NCI-H146 (cell line): ENCODE measurements at regions not wholly inside any gene's neighbourhood (a gene's known extent, or its start where the extent isn't known, plus 50 kb on each side); places are given as distances from the start of the nearest gene placed in this dataset.

Experiments
- DNase-seq: peaks from one replicate; lab custom pipeline; 2025; lab: John Stamatoyannopoulos, UW

- peak; percentile 9 for DNase-seq
Observed at GRCh38 chrX:39952989-39953388, 144.8 kb downstream of the BCOR start.

- DNase-seq: peak; percentile 77
Observed at GRCh38 chrX:39953879-39954278, 143.9 kb downstream of the BCOR start.

GRCh38 chrX:39954851-39955250 is 142.9 kb downstream of the BCOR start:
- no peak for DNase-seq

GRCh38 chrX:39955625-39956024 is 142.1 kb downstream of the BCOR start:
- peak; percentile 2 for DNase-seq

- no peak for DNase-seq
Observed at GRCh38 chrX:39956803-39957394, 140.9 kb downstream of the BCOR start.

- DNase-seq: no peak
Observed at GRCh38 chrX:39957816-39958566, 139.8 kb downstream of the BCOR start.

GRCh38 chrX:39958850-39959249 is 138.9 kb downstream of the BCOR start:
- no peak for DNase-seq

GRCh38 chrX:39960219-39960618 is 137.5 kb downstream of the BCOR start:
- DNase-seq: no peak

- DNase-seq: no peak
Observed at GRCh38 chrX:39961441-39961840, 136.3 kb downstream of the BCOR start.

- no peak for DNase-seq
Observed at GRCh38 chrX:39965051-39965573, 132.6 kb downstream of the BCOR start.

- no peak for DNase-seq
Observed at GRCh38 chrX:39966176-39966575, 131.6 kb downstream of the BCOR start.

- DNase-seq: no peak
Observed at GRCh38 chrX:39967348-39967747, 130.4 kb downstream of the BCOR start.

- DNase-seq: peak; percentile 94
Observed at GRCh38 chrX:39969099-39969818, 128.5 kb downstream of the BCOR start.

- no peak for DNase-seq
Observed at GRCh38 chrX:39969819-39970504, 127.8 kb downstream of the BCOR start.

GRCh38 chrX:39971760-39972159 is 126.0 kb downstream of the BCOR start:
- no peak for DNase-seq

GRCh38 chrX:39972340-39972739 is 125.4 kb downstream of the BCOR start:
- no peak for DNase-seq

- DNase-seq: no peak
Observed at GRCh38 chrX:39973810-39974209, 123.9 kb downstream of the BCOR start.

GRCh38 chrX:39974270-39974669 is 123.5 kb downstream of the BCOR start:
- peak; percentile 37 for DNase-seq

- peak; percentile 72 for DNase-seq
Observed at GRCh38 chrX:39975101-39975925, 122.4 kb downstream of the BCOR start.

- no peak for DNase-seq
Observed at GRCh38 chrX:39981946-39982345, 115.8 kb downstream of the BCOR start.

GRCh38 chrX:39982948-39983347 is 114.8 kb downstream of the BCOR start:
- no peak for DNase-seq
